ENCODE measurements at regions not wholly inside any gene's neighbourhood (a gene's known extent, or its start where the extent isn't known, plus 50 kb on each side); places are given as distances from the start of the nearest gene placed in this dataset.

GRCh38 chr5:115460472-115460871, 84.1 kb downstream of the FEM1C start (continued):
- TF ChIP-seq RB1 (IDR thresholded peaks at IDR 0.05; ENCODE audit: borderline replicate concordance): no peak
- no peak for TF ChIP-seq ZNF622 (IDR thresholded peaks at IDR 0.05)
- TF ChIP-seq RUNX3 (IDR thresholded peaks at IDR 0.05; ENCODE audit: low read length): peak; percentile 82
- no peak for TF ChIP-seq ATF3 (IDR thresholded peaks at IDR 0.05; ENCODE audit: borderline replicate concordance, extremely low read depth, low read depth, low read length)
- TF ChIP-seq ZNF592 (IDR thresholded peaks at IDR 0.05): no peak
- TF ChIP-seq JUNB (IDR thresholded peaks at IDR 0.05): peak; percentile 97
- peak; percentile 27; the same call in 1 of the 2 replicates for TF ChIP-seq GABPA (IDR thresholded peaks at IDR 0.05; ENCODE audit: low read depth)
- TF ChIP-seq, protein P1, sequence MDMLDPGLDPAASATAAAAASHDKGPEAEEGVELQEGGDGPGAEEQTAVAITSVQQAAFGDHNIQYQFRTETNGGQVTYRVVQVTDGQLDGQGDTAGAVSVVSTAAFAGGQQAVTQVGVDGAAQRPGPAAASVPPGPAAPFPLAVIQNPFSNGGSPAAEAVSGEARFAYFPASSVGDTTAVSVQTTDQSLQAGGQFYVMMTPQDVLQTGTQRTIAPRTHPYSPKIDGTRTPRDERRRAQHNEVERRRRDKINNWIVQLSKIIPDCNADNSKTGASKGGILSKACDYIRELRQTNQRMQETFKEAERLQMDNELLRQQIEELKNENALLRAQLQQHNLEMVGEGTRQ (IDR thresholded peaks at IDR 0.05; ENCODE audit: borderline replicate concordance, low read depth, low read length): no peak
- TF ChIP-seq, protein P2, sequence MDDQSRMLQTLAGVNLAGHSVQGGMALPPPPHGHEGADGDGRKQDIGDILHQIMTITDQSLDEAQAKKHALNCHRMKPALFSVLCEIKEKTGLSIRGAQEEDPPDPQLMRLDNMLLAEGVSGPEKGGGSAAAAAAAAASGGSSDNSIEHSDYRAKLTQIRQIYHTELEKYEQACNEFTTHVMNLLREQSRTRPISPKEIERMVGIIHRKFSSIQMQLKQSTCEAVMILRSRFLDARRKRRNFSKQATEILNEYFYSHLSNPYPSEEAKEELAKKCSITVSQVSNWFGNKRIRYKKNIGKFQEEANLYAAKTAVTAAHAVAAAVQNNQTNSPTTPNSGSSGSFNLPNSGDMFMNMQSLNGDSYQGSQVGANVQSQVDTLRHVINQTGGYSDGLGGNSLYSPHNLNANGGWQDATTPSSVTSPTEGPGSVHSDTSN (IDR thresholded peaks at IDR 0.05; ENCODE audit: insufficient replicate concordance, low read depth, low read length): no peak
- TF ChIP-seq, protein P3, sequence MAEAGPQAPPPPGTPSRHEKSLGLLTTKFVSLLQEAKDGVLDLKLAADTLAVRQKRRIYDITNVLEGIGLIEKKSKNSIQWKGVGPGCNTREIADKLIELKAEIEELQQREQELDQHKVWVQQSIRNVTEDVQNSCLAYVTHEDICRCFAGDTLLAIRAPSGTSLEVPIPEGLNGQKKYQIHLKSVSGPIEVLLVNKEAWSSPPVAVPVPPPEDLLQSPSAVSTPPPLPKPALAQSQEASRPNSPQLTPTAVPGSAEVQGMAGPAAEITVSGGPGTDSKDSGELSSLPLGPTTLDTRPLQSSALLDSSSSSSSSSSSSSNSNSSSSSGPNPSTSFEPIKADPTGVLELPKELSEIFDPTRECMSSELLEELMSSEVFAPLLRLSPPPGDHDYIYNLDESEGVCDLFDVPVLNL (IDR thresholded peaks at IDR 0.05; ENCODE audit: low read depth, low read length): no peak
- TF ChIP-seq IRF3 (IDR thresholded peaks at IDR 0.05): no peak
- no peak for TF ChIP-seq NFYB (IDR thresholded peaks at IDR 0.05; ENCODE audit: insufficient read depth, low read depth, low read length)
- no peak for TF ChIP-seq MLLT1 (IDR thresholded peaks at IDR 0.05)
- TF ChIP-seq MEF2A (IDR thresholded peaks at IDR 0.05; ENCODE audit: insufficient read depth, low read depth, low read length): peak; percentile 69; the same call in 1 of the 2 replicates
- peak; percentile 68; the same call in 1 of the 2 replicates for TF ChIP-seq CBX5 (IDR thresholded peaks at IDR 0.05; ENCODE audit: low read depth)
- peak; percentile 41; the same call in 1 of the 2 replicates for TF ChIP-seq IKZF1 (conservative IDR thresholded peaks at IDR 0.05)
- peak; percentile 70 for TF ChIP-seq CREM (IDR thresholded peaks at IDR 0.05; ENCODE audit: low read depth)

Measured in GM12878 (cell line).